Mesothelial cell of epicardium (in vitro differentiated cells): ENCODE measurements at regions not wholly inside any gene's neighbourhood (a gene's known extent, or its start where the extent isn't known, plus 50 kb on each side); places are given as distances from the start of the nearest gene placed in this dataset.
"Not testable (repeated sequence)": the region's sequence is repeated elsewhere in the genome, so short reads cannot be mapped to it uniquely, and the experiment has no call there.

Experiments
- DNase-seq, 2 experiments: peaks; one replicate each; pipeline ENCODE4 v3.0.0; 2021; ENCODE audit warnings: low spot score in 2 of 2; ENCODE audit not compliant: unreplicated experiment in 2 of 2
- H3K27ac Mint-ChIP-seq: 2 replicates; pipeline ENCODE4 v1.8.0; 2021; ENCODE audit warnings: mixed read lengths
- H3K27me3 Mint-ChIP-seq: 2 replicates; pipeline ENCODE4 v1.8.0; 2021; ENCODE audit warnings: low read depth, mixed read lengths
- H3K36me3 Mint-ChIP-seq: 2 replicates; pipeline ENCODE4 v1.8.0; 2021; ENCODE audit warnings: mixed read lengths
- H3K4me1 Mint-ChIP-seq: 2 replicates; pipeline ENCODE4 v1.8.0; 2021; ENCODE audit warnings: mixed read lengths
- H3K4me3 Mint-ChIP-seq: 2 replicates; pipeline ENCODE4 v1.8.0; 2021; ENCODE audit warnings: mild to moderate bottlenecking, moderate library complexity, mixed read lengths
- H3K9me3 Mint-ChIP-seq: 2 replicates; pipeline ENCODE4 v1.8.0; 2021; ENCODE audit warnings: mixed read lengths
- TF ChIP-seq, protein P1 (sequence below): fragments of 200-600 bp; sonication (generic); IDR thresholded peaks from one replicate; pipeline ENCODE4 v1.5.0; 2021; ENCODE audit warnings: antibody characterized with exemption; ENCODE audit not compliant: unreplicated experiment

DNA sequence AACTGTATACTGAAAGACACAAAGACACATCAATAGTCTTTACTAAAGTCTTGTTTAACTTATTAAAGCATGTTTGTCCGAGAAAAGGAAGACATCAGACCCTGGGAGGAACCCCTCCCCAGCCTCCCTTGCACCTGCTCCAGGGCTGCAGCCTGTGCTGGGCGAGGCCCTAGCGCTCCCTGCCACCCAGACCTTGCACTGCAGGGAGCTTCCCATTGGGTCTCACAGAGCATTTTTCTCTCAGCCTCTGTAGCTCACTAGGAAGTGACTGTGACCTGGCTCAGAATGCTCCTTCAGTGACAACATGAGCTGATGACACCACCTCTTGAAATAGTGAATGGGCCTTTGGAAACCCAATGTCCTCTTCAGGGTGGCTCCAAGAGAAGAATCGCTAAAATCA, 461.2 kb downstream of the TMEM121 start:
- no peak overlapping the region for H3K27ac Mint-ChIP-seq
- H3K9me3 Mint-ChIP-seq, result peaks cover 68% of the 10 kb centered on the region
- TF ChIP-seq, protein P1, sequence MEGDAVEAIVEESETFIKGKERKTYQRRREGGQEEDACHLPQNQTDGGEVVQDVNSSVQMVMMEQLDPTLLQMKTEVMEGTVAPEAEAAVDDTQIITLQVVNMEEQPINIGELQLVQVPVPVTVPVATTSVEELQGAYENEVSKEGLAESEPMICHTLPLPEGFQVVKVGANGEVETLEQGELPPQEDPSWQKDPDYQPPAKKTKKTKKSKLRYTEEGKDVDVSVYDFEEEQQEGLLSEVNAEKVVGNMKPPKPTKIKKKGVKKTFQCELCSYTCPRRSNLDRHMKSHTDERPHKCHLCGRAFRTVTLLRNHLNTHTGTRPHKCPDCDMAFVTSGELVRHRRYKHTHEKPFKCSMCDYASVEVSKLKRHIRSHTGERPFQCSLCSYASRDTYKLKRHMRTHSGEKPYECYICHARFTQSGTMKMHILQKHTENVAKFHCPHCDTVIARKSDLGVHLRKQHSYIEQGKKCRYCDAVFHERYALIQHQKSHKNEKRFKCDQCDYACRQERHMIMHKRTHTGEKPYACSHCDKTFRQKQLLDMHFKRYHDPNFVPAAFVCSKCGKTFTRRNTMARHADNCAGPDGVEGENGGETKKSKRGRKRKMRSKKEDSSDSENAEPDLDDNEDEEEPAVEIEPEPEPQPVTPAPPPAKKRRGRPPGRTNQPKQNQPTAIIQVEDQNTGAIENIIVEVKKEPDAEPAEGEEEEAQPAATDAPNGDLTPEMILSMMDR, result no peak
- no peaks in the 10 kb centered on the region for H3K27me3 Mint-ChIP-seq
- H3K4me3 Mint-ChIP-seq, result no peak overlapping the region
- H3K4me1 Mint-ChIP-seq, result no peaks in the 10 kb centered on the region
- peaks cover 2% of the 10 kb centered on the region for H3K36me3 Mint-ChIP-seq
- DNase-seq, result no peak

DNA sequence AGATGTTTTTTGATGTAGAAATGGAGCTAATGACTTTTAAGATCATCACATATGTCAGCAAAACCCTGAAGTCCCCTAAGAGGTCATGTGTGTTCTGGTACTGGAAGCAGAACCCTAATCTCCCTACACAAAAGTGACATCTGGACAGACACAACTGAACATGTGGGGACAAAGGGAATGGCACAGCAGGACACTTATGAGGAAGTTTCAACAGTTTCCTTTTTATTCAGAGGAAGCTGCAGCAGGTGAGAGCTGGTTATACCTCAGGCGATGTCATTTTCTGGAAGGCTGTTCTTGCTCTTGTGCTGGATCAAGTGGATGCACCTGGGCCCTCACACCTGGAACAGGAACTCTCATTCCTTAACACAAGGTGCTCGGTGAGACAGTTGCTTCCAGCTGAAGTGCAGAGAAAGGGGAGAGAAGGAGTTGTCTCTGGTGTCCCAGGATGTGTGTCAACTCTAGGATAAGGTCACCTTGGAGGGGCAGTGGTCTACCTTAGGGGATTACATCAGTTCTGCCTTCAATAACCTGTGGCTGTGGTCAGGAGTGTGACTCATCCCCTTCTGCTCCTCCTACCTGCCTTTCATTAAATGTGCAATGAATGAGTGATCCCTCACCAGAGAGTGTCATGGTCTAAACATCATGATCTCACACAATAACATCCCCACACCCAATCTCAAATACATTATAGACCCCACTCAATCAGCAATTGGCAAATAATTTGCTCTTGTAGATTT, 463.4 kb downstream of the TMEM121 start:
- Mint-ChIP-seq H3K4me1 (no peaks in the 10 kb centered on the region), H3K36me3 (peaks cover 2% of the 10 kb centered on the region), H3K4me3 (no peak overlapping the region), H3K27ac (no peak overlapping the region), H3K27me3 (no peaks in the 10 kb centered on the region), H3K9me3 (peaks cover 65% of the 10 kb centered on the region)
- TF ChIP-seq, protein P1, result no peak
- DNase-seq, result no peak

- H3K36me3 Mint-ChIP-seq, H3K27ac Mint-ChIP-seq, H3K4me3 Mint-ChIP-seq, DNase-seq, H3K27me3 Mint-ChIP-seq, H3K4me1 Mint-ChIP-seq: not testable (repeated sequence)
- peaks cover 70% of the 10 kb centered on the region for H3K9me3 Mint-ChIP-seq
These were observed 465.3 kb downstream of the TMEM121 start for GRCh38 chr14:105991677-105992076.

- TF ChIP-seq, protein P1, result no peak
- no peak overlapping the region for H3K27ac Mint-ChIP-seq
- no peak for DNase-seq
- no peaks in the 10 kb centered on the region for H3K4me1 Mint-ChIP-seq
- H3K4me3 Mint-ChIP-seq, result no peak overlapping the region
- peaks cover 60% of the 10 kb centered on the region for H3K9me3 Mint-ChIP-seq
- H3K36me3 Mint-ChIP-seq, result peaks cover 2% of the 10 kb centered on the region
- no peaks in the 10 kb centered on the region for H3K27me3 Mint-ChIP-seq
These were observed 467.4 kb downstream of the TMEM121 start for GRCh38 chr14:105993814-105994213.

DNA sequence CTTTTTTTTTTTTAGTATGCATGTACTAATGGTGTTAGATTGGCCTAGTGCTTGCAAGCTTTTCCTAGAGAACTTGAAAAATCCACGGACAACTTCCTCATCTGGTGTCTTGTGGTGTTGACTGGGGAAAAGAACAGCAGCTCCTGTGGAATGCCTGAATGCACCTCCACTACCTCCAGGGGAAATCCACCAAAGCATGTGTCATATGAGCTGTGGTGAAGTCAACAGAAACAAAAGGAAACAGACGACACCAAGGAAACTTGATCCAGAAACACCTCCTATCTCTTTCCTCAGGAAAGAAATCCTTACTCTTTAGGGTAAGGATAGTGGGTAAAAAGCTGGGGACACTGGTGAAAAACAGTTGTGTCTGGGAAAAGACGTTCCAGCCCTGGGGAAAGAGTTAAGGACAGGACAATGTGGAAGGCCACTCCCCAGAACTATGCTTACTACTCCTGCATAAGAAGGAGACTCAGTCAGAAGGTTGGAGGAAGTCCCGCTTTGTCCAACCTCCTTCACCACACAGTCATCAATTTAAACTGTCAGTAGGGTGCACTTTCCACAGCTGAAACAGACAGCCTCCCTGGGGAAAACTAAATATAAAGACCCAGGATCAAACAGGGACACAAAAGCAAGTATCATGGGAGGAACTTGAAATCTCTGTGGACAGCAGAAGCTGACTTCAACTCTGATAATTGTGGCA, 468.8 kb downstream of the TMEM121 start:
- not testable (repeated sequence) for H3K36me3 Mint-ChIP-seq, H3K4me1 Mint-ChIP-seq, H3K4me3 Mint-ChIP-seq, H3K27ac Mint-ChIP-seq, DNase-seq, H3K27me3 Mint-ChIP-seq
- peaks cover 56% of the 10 kb centered on the region for H3K9me3 Mint-ChIP-seq

GRCh38 chr14:105998597-105998996, 472.2 kb downstream of the TMEM121 start:
- not testable (repeated sequence) for H3K27me3 Mint-ChIP-seq, H3K4me3 Mint-ChIP-seq, DNase-seq, H3K36me3 Mint-ChIP-seq, H3K4me1 Mint-ChIP-seq, H3K27ac Mint-ChIP-seq
- peaks cover 50% of the 10 kb centered on the region for H3K9me3 Mint-ChIP-seq

DNA sequence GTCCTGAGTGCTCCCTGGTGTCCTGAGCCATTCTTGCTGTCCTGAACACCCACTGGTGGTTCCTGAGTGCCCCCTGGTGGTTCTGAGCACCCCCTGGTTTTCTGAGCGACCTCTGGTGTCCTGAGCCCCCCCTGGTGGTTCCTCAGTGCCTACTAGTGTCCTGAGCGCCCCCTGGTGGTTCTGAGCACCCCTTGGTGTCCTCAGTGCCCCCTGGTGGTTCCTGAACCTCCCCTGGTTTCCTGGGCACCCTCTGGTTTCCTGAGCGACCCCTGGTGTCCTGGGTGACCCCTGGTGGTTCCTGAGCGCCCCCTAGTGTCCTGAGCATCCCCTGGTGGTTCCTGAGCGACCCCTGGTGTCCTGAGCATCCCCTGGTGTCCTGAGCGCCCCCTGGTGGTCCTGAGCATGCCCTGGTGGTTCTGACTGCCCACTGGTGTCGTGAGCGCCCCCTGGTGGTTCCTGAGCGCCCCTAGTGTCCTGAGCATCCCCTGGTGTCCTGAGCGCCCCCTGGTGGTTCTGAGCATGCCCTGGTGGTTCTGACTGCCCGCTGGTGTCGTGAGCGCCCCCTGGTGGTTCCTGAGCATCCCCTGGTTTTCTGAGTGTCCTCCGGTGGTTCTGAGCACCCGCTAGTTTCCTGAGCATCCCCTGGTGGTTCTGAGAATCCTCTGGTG, 473.1 kb downstream of the TMEM121 start:
- Mint-ChIP-seq H3K9me3 (peaks cover 43% of the 10 kb centered on the region), H3K36me3 (peaks cover 4% of the 10 kb centered on the region), H3K27ac (no peak overlapping the region), H3K4me3 (no peak overlapping the region), H3K27me3 (no peaks in the 10 kb centered on the region), H3K4me1 (no peaks in the 10 kb centered on the region)
- TF ChIP-seq, protein P1, result no peak
- no peak for DNase-seq

DNA sequence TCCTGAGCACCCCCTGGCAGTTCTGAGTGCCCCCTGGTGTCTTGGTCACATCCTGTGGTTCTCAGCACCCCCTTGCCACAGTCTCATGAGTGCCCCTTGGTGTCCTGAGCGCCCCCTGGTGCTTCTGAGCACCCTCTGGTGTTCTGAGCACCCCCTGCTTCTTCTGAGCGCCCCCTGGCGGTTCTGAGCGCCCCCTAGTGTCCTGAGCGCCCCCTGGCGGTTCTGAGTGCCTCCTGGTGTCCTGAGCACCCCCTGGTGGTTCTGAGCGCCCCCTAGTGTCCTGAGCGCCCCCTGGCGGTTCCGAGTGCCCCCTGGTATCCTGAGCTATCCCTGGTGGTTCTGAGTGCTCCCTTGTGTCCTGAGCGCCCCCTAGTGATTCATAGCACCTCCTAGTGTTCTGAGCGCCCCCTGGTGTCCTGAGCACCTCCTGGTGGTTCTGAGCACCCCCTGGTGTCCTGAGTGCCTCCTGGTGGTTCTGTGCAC, 473.7 kb downstream of the TMEM121 start:
- not testable (repeated sequence) for DNase-seq, H3K27me3 Mint-ChIP-seq, H3K4me1 Mint-ChIP-seq, H3K36me3 Mint-ChIP-seq, H3K4me3 Mint-ChIP-seq, H3K27ac Mint-ChIP-seq
- peaks cover 43% of the 10 kb centered on the region for H3K9me3 Mint-ChIP-seq

- H3K4me3 Mint-ChIP-seq, H3K36me3 Mint-ChIP-seq, DNase-seq, H3K27ac Mint-ChIP-seq, H3K27me3 Mint-ChIP-seq, H3K4me1 Mint-ChIP-seq: not testable (repeated sequence)
- peaks cover 38% of the 10 kb centered on the region for H3K9me3 Mint-ChIP-seq
These were observed 474.9 kb downstream of the TMEM121 start for GRCh38 chr14:106001277-106001676.
